Bronchial epithelial cell (primary cell): ENCODE measurements at regions not wholly inside any gene's neighbourhood (a gene's known extent, or its start where the extent isn't known, plus 50 kb on each side); places are given as distances from the start of the nearest gene placed in this dataset.

ENCODE experiments used
- DNase-seq: peaks from one replicate; pipeline ENCODE4 v3.0.0-alpha.2; 2010; ENCODE audit warnings: low read depth
- FAIRE-seq: peaks from 2 replicates; lab custom pipeline; 2011; peaks lifted over from hg19 to GRCh38; lab: Jason Lieb, UNC
- H3K27me3 ChIP-seq: 2 replicates; pipeline ENCODE4 v1.5.1; 2011; ENCODE audit warnings: low read length; ENCODE audit not compliant: control insufficient read depth, insufficient read depth
- H3K36me3 ChIP-seq: 2 replicates; pipeline ENCODE4 v1.5.1; 2011; ENCODE audit warnings: low read length; ENCODE audit not compliant: control insufficient read depth, insufficient read depth
- H3K4me3 ChIP-seq: 2 replicates; pipeline ENCODE4 v1.5.1; 2011; ENCODE audit warnings: mild to moderate bottlenecking, low read depth, low read length, control low read depth
- TF ChIP-seq, protein P1 (sequence below): IDR thresholded peaks from 2 replicates; pipeline ENCODE4 v1.5.1; 2011; ENCODE audit warnings: mild to moderate bottlenecking, moderate library complexity, low read length, control low read depth, inconsistent platforms; ENCODE audit not compliant: insufficient read depth, severe bottlenecking

DNA sequence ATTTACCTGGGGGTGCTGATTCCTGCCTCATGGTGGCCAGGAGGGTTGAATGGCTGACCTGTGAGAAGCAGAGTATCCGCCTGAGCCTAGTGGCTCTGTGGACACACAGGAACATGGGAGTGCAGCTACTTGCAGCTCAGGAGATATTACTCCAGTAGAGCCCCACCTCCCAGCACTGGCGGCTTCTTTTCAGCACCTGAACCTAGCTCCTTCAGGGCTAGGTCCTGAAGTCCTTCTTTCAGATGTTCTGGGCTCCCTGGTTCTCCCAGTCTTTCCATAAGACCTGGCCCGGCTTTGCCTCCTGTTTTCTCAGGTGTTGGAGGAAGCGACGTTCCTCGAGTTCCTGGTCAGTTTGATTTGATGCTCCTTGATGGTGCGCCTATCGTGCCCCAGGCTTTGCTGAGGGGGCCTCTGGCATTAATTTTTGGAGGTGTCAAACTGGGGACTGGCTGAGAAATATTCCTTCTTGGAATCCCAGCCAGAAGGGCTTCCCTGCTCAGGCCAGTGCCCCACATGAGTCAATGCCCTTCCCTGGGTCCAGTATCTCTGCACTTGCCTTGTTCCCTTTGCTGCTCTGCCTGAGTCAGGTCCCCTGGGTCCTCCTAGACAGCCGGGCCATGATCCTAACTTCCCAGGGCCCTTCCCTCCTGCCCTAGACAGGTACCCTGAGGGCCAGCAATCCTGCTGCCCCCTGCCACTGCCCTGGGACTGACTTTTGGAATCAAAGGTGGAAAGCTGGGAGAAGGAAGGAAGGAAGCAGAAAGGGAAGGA, 110.7 kb upstream of the HAAO start:
- no peak for FAIRE-seq
- no peak for DNase-seq
- no peaks in the 10 kb centered on the region for H3K27me3 ChIP-seq
- no peaks in the 10 kb centered on the region for H3K36me3 ChIP-seq
- H3K4me3 ChIP-seq: no peak overlapping the region
- TF ChIP-seq, protein P1, sequence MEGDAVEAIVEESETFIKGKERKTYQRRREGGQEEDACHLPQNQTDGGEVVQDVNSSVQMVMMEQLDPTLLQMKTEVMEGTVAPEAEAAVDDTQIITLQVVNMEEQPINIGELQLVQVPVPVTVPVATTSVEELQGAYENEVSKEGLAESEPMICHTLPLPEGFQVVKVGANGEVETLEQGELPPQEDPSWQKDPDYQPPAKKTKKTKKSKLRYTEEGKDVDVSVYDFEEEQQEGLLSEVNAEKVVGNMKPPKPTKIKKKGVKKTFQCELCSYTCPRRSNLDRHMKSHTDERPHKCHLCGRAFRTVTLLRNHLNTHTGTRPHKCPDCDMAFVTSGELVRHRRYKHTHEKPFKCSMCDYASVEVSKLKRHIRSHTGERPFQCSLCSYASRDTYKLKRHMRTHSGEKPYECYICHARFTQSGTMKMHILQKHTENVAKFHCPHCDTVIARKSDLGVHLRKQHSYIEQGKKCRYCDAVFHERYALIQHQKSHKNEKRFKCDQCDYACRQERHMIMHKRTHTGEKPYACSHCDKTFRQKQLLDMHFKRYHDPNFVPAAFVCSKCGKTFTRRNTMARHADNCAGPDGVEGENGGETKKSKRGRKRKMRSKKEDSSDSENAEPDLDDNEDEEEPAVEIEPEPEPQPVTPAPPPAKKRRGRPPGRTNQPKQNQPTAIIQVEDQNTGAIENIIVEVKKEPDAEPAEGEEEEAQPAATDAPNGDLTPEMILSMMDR: no peak

DNA sequence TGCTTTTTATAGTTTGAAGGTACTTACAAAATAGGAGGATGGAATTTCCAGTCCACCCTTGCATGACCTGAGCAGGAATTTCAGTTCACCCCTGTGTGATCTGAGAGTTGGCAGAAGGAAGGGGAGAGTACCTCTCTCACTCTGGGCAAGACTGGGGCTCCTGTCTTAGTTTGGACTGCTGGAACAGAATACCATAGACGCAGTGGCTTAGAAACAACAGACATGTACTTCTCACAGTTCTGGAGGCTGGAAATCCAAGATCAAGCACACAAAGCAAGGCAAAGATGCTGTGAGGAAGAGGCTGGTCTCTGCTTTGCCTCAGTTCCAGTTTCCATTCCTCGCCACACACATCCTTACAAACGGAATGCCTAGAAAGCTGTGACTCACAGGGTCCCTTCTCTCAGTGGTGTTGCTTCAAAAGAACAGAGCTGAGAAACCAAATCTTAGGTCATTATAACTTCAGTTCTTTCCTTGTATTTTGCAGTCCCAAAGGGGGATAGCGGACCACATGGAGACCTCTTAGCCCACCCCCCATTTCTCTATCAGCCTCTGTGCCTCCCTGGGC, 108.8 kb upstream of the HAAO start:
- FAIRE-seq (no peak), DNase-seq (peak; percentile 28)
- no peak overlapping the region for H3K4me3 ChIP-seq
- H3K36me3 ChIP-seq: no peaks in the 10 kb centered on the region
- H3K27me3 ChIP-seq: no peaks in the 10 kb centered on the region
- TF ChIP-seq, protein P1: no peak

DNA sequence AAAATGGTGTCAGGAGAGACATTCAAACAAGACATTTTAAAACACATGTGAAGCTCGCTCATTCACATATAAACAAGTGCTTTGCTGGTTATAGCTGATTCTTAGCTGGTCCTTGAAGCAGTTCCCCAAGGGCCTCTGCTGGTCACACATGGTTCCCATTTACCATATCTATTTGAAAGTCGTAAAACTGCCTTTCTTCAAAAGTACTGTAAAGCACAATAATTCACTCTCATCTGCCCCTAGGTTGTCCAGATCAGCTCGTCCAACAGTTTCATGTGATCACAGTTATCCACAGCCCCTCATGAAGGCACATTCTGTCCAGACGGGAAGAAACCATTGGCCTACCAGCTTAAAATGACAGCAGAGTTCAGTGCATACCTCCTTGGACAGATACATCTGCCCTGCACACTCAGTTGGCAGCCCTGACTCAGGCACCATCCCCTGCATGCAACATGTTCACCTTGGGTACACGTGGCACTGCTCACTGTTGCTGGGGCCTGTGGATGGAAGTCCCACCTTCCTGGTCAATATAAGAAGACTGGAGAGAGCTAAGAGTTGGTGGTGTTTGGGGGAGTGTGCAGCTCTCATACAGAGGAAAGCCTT, 108.0 kb upstream of the HAAO start:
- DNase-seq: no peak
- TF ChIP-seq, protein P1: no peak
- no peaks in the 10 kb centered on the region for H3K36me3 ChIP-seq
- FAIRE-seq: no peak
- H3K4me3 ChIP-seq: no peak overlapping the region
- H3K27me3 ChIP-seq: no peaks in the 10 kb centered on the region

DNA sequence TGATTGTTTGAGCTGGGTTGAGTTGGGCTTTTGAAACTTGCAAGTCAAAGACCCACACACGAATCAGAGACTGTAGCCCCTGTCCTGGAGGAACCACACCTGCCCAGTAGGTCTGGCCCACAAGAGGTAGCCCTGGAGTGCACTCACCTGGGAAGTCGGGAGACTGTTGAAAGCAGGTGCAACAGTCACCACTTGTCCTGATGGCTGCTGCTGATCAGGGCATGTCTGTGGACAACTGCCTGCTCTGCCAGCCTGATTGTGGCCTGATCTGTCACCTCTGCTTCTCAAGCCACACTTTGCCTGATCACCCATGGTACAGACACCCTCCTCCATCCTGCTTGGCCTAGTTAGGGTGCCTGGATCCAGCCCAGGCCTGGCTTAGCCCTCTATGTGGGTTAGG, 105.0 kb upstream of the HAAO start:
- FAIRE-seq (no peak), DNase-seq (no peak)
- TF ChIP-seq, protein P1: no peak
- no peaks in the 10 kb centered on the region for H3K27me3 ChIP-seq
- H3K36me3 ChIP-seq: no peaks in the 10 kb centered on the region
- no peak overlapping the region for H3K4me3 ChIP-seq

DNA sequence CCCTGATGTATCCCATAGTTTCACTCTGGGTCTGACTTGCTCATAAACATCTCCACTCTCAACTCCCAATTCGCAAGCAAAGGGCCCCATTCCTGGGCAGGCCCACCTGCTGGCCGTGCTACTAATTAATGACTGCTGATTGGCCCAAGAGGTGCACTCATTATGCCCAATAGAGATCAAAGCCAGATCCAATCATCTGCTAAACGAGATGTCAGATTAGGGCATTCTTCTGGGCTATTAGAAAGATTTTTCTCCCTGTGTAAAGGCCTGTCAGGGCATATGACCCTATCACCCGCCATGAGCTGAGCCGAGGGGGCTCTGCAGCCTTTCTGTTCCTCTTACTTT, 103.4 kb upstream of the HAAO start:
- TF ChIP-seq, protein P1: no peak
- no peak overlapping the region for H3K4me3 ChIP-seq
- no peaks in the 10 kb centered on the region for H3K36me3 ChIP-seq
- FAIRE-seq (no peak), DNase-seq (no peak)
- no peaks in the 10 kb centered on the region for H3K27me3 ChIP-seq
